ENCODE measurements at regions not wholly inside any gene's neighbourhood (a gene's known extent, or its start where the extent isn't known, plus 50 kb on each side); places are given as distances from the start of the nearest gene placed in this dataset.
A peak's percentile ranks its signal among the peaks of the same experiment; 100 is the strongest.

- Histone ChIP-seq H3K4me2 (no peak overlapping the region), H3K36me3 (replicated peaks in 1 of 2; ENCODE audit: control insufficient read depth in 1 of 2, insufficient read depth in 2 of 2, low read length in 1 of 2) (no peaks in the 10 kb centered on the region), H3K9me3 (no peaks in the 10 kb centered on the region), H2AFZ (ENCODE audit: low read depth) (no peak overlapping the region), H3K9me2 (no peaks in the 10 kb centered on the region), H3K4me3 (ENCODE audit: low read depth in 2 of 2, low read length in 1 of 2) (no peak overlapping the region), H4K20me1 (ENCODE audit: insufficient read depth) (no peaks in the 10 kb centered on the region), H3K4me1 (ENCODE audit: control insufficient read depth in 1 of 2, insufficient read depth in 2 of 2, low read depth in 1 of 2, low read length in 1 of 2) (peaks cover 8 to 32% of the 10 kb centered on the region in 2 experiments), H3K27me3 (ENCODE audit: insufficient read depth) (no peaks in the 10 kb centered on the region), H3K9ac (no peak overlapping the region), H3K79me2 (ENCODE audit: insufficient read depth) (no peaks in the 10 kb centered on the region), H3F3A (replicated peaks; ENCODE audit: insufficient read depth) (peaks cover 15% of the 10 kb centered on the region), H3K27ac (ENCODE audit: low read depth in 2 of 2, low read length in 1 of 2) (no peak overlapping the region; a peak in 1 of 4 replicates)
- ChIA-PET CTCF (no interaction called here), POLR2A (no interaction called here)
- TF ChIP-seq TCF12 (IDR thresholded peaks at IDR 0.05) (peak; percentile 17; the same call in 1 of the 2 replicates), MAX (IDR thresholded peaks at IDR 0.05; ENCODE audit: low read depth) (no peak), REST (IDR thresholded peaks at IDR 0.05; ENCODE audit: low read depth, low read length) (no peak), TAF1 (IDR thresholded peaks at IDR 0.05; ENCODE audit: borderline replicate concordance, low read depth, low read length) (no peak), JUND (IDR thresholded peaks at IDR 0.05) (no peak), PBX3 (IDR thresholded peaks at IDR 0.05) (no peak), MXI1 (IDR thresholded peaks at IDR 0.05; ENCODE audit: low read depth, low read length) (no peak)
- 88% methylated on average over 1 of the region's 1 CpG for WGBS (ENCODE audit: low lambda C conversion rate)
- DNase-seq = no peak
Observed at GRCh38 chr12:89156862-89157262, 195.4 kb downstream of the DUSP6 start.

- no peak overlapping the region; a peak in 1 of 4 replicates for H3K27ac ChIP-seq (ENCODE audit: low read depth in 2 of 2, low read length in 1 of 2)
- H3K36me3 ChIP-seq (replicated peaks in 1 of 2; ENCODE audit: control insufficient read depth in 1 of 2, insufficient read depth in 2 of 2, low read length in 1 of 2) = no peaks in the 10 kb centered on the region
- no peaks in the 10 kb centered on the region for H3K79me2 ChIP-seq (ENCODE audit: insufficient read depth)
- H4K20me1 ChIP-seq (ENCODE audit: insufficient read depth) = no peaks in the 10 kb centered on the region
- ChIA-PET CTCF (interaction anchor here (1.0 kb wide), 1 partner anchor 20 kb away, joined by 3 read pairs; no protein-coding TSS in a partner anchor), POLR2A (no interaction called here)
- no peaks in the 10 kb centered on the region for H3K9me3 ChIP-seq
- H3K4me3 ChIP-seq (ENCODE audit: low read depth in 2 of 2, low read length in 1 of 2) = no peak overlapping the region
- no peak overlapping the region for H3K9ac ChIP-seq
- peaks cover 10% of the 10 kb centered on the region for H3F3A ChIP-seq (replicated peaks; ENCODE audit: insufficient read depth)
- peaks cover 8 to 28% of the 10 kb centered on the region in 2 experiments for H3K4me1 ChIP-seq (ENCODE audit: control insufficient read depth in 1 of 2, insufficient read depth in 2 of 2, low read depth in 1 of 2, low read length in 1 of 2)
- no peaks in the 10 kb centered on the region for H3K27me3 ChIP-seq (ENCODE audit: insufficient read depth)
- 94% methylated on average over 1 of the region's 1 CpG for WGBS (ENCODE audit: low lambda C conversion rate)
- no peak overlapping the region for H3K4me2 ChIP-seq
- DNase-seq = no peak
- peak overlapping the region; percentile 54; the same call in 1 of the 2 replicates for H2AFZ ChIP-seq (ENCODE audit: low read depth)
- TF ChIP-seq POLR2AphosphoS5 (IDR thresholded peaks at IDR 0.05; ENCODE audit: low read depth, low read length) = no peak
- TF ChIP-seq EP300 (IDR thresholded peaks at IDR 0.05; ENCODE audit: borderline replicate concordance in 1 of 2, low read depth in 1 of 2, low read length in 1 of 2) = no peak
- TF ChIP-seq PBX3 (IDR thresholded peaks at IDR 0.05) = no peak
- no peak for TF ChIP-seq NRF1 (IDR thresholded peaks at IDR 0.05; ENCODE audit: low read depth, low read length)
- TF ChIP-seq REST (IDR thresholded peaks at IDR 0.05; ENCODE audit: low read depth, low read length) = no peak
- no peak for TF ChIP-seq SMC3 (IDR thresholded peaks at IDR 0.05; ENCODE audit: low read depth, low read length)
- TF ChIP-seq NFIC (IDR thresholded peaks at IDR 0.05; ENCODE audit: borderline replicate concordance) = no peak
- no peak for TF ChIP-seq MXI1 (IDR thresholded peaks at IDR 0.05; ENCODE audit: low read depth, low read length)
- TF ChIP-seq CHD2 (IDR thresholded peaks at IDR 0.05; ENCODE audit: low read length, partially characterized antibody) = no peak
- H3K9me2 ChIP-seq = no peaks in the 10 kb centered on the region
Observed at GRCh38 chr12:89156340-89156739, 196.0 kb downstream of the DUSP6 start.
